Osteocyte (in vitro differentiated cells): ENCODE measurements at regions not wholly inside any gene's neighbourhood (a gene's known extent, or its start where the extent isn't known, plus 50 kb on each side); places are given as distances from the start of the nearest gene placed in this dataset.

Experiments
- DNase-seq: peaks from one replicate; pipeline ENCODE4 v3.0.0; 2021; ENCODE audit warnings: mixed read lengths; ENCODE audit not compliant: unreplicated experiment; ENCODE audit errors: extremely low spot score
- H3K27ac Mint-ChIP-seq: one replicate; pipeline ENCODE4 v1.8.0; 2021; ENCODE audit warnings: mild to moderate bottlenecking, mixed read lengths; ENCODE audit not compliant: unreplicated experiment
- H3K27me3 Mint-ChIP-seq: one replicate; pipeline ENCODE4 v1.8.0; 2021; ENCODE audit warnings: mixed read lengths; ENCODE audit not compliant: unreplicated experiment
- H3K36me3 Mint-ChIP-seq: one replicate; pipeline ENCODE4 v1.8.0; 2021; ENCODE audit warnings: mixed read lengths; ENCODE audit not compliant: unreplicated experiment
- H3K4me1 Mint-ChIP-seq: one replicate; pipeline ENCODE4 v1.8.0; 2021; ENCODE audit warnings: mixed read lengths; ENCODE audit not compliant: unreplicated experiment
- H3K4me3 Mint-ChIP-seq: one replicate; pipeline ENCODE4 v1.8.0; 2021; ENCODE audit warnings: mild to moderate bottlenecking, moderate library complexity, mixed read lengths; ENCODE audit not compliant: unreplicated experiment
- H3K9me3 Mint-ChIP-seq: one replicate; pipeline ENCODE4 v1.8.0; 2021; ENCODE audit warnings: mixed read lengths; ENCODE audit not compliant: unreplicated experiment
- CTCF ChIP-seq: fragments of 200-600 bp; sonication (generic); IDR thresholded peaks from 2 replicates; pipeline ENCODE4 v1.5.0; 2021; ENCODE audit warnings: antibody characterized with exemption, mild to moderate bottlenecking, moderate library complexity

GRCh38 chr20:39698752-39699151 lies 736.6 kb downstream of the DHX35 start:
- no peak for TF ChIP-seq CTCF
- Mint-ChIP-seq H3K4me3 (no peak overlapping the region), H3K9me3 (peaks cover 3% of the 10 kb centered on the region), H3K36me3 (peaks cover 2% of the 10 kb centered on the region), H3K27me3 (no peaks in the 10 kb centered on the region), H3K27ac (peak overlapping the region; percentile 87), H3K4me1 (peaks cover 62% of the 10 kb centered on the region)
- DNase-seq, result no peak

GRCh38 chr20:39691151-39691862 lies 729.2 kb downstream of the DHX35 start:
- H3K27me3 Mint-ChIP-seq, result no peaks in the 10 kb centered on the region
- DNase-seq, result no peak
- peaks cover 31% of the 10 kb centered on the region for H3K4me1 Mint-ChIP-seq
- H3K9me3 Mint-ChIP-seq, result peaks cover 5% of the 10 kb centered on the region
- H3K27ac Mint-ChIP-seq, result no peak overlapping the region
- no peak for TF ChIP-seq CTCF
- no peaks in the 10 kb centered on the region for H3K36me3 Mint-ChIP-seq
- H3K4me3 Mint-ChIP-seq, result no peak overlapping the region

- no peaks in the 10 kb centered on the region for H3K9me3 Mint-ChIP-seq
- DNase-seq, result no peak
- H3K4me1 Mint-ChIP-seq, result no peaks in the 10 kb centered on the region
- no peak overlapping the region for H3K27ac Mint-ChIP-seq
- no peak overlapping the region for H3K4me3 Mint-ChIP-seq
- H3K27me3 Mint-ChIP-seq, result no peaks in the 10 kb centered on the region
- peak; percentile 28 for TF ChIP-seq CTCF
- H3K36me3 Mint-ChIP-seq, result no peaks in the 10 kb centered on the region
These were observed 714.8 kb downstream of the DHX35 start for GRCh38 chr20:39676857-39677391.

- DNase-seq, result no peak
- Mint-ChIP-seq H3K27me3 (no peaks in the 10 kb centered on the region), H3K4me3 (no peak overlapping the region), H3K27ac (no peak overlapping the region), H3K9me3 (no peaks in the 10 kb centered on the region), H3K36me3 (no peaks in the 10 kb centered on the region), H3K4me1 (no peaks in the 10 kb centered on the region)
- no peak for TF ChIP-seq CTCF
These were observed 714.1 kb downstream of the DHX35 start for GRCh38 chr20:39676241-39676640.

GRCh38 chr20:39674842-39675241 lies 712.7 kb downstream of the DHX35 start:
- H3K36me3 Mint-ChIP-seq, result no peaks in the 10 kb centered on the region
- H3K4me1 Mint-ChIP-seq, result peaks cover 3% of the 10 kb centered on the region
- no peak overlapping the region for H3K27ac Mint-ChIP-seq
- no peak for DNase-seq
- TF ChIP-seq CTCF, result no peak
- no peaks in the 10 kb centered on the region for H3K9me3 Mint-ChIP-seq
- no peaks in the 10 kb centered on the region for H3K27me3 Mint-ChIP-seq
- no peak overlapping the region for H3K4me3 Mint-ChIP-seq
